Adrenal gland (tissue), 5 donors: ENCODE measurements at regions not wholly inside any gene's neighbourhood (a gene's known extent, or its start where the extent isn't known, plus 50 kb on each side); places are given as distances from the start of the nearest gene placed in this dataset.

Source experiments
- POLR2A ChIP-seq, 2 donors: fragments of 450-650 bp; IDR thresholded peaks; one replicate each; pipeline ENCODE4 v1.6.1; 2017; ENCODE audit warnings: antibody characterized with exemption in 2 of 2, mild to moderate bottlenecking in 2 of 2, moderate library complexity in 1 of 2
- TF ChIP-seq, protein P1 (sequence below), 6 experiments: fragments of 450-650 bp in 4 of 6; fragments of 200-600 bp in 2 of 6; sonication (generic) in 1 of 6; IDR thresholded peaks; 1 replicate in 5 of 6; 2 replicates in 1 of 6; pipeline versions ENCODE4 v1.5.1 to v1.8.0; 2016 to 2021; ENCODE audit warnings: antibody characterized with exemption in 6 of 6, mild to moderate bottlenecking in 2 of 6, moderate library complexity in 1 of 6
- donor health status: DM: no; HTN: no; CAD: no.

- TF ChIP-seq, protein P1, sequence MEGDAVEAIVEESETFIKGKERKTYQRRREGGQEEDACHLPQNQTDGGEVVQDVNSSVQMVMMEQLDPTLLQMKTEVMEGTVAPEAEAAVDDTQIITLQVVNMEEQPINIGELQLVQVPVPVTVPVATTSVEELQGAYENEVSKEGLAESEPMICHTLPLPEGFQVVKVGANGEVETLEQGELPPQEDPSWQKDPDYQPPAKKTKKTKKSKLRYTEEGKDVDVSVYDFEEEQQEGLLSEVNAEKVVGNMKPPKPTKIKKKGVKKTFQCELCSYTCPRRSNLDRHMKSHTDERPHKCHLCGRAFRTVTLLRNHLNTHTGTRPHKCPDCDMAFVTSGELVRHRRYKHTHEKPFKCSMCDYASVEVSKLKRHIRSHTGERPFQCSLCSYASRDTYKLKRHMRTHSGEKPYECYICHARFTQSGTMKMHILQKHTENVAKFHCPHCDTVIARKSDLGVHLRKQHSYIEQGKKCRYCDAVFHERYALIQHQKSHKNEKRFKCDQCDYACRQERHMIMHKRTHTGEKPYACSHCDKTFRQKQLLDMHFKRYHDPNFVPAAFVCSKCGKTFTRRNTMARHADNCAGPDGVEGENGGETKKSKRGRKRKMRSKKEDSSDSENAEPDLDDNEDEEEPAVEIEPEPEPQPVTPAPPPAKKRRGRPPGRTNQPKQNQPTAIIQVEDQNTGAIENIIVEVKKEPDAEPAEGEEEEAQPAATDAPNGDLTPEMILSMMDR (IDR thresholded peaks at IDR 0.05), result no peak
- no peak for TF ChIP-seq POLR2A (IDR thresholded peaks at IDR 0.05)
These were observed 115.5 kb upstream of the ACTBL2 start for GRCh38 chr5:57598097-57598496.
